ENCODE measurements at regions not wholly inside any gene's neighbourhood (a gene's known extent, or its start where the extent isn't known, plus 50 kb on each side); places are given as distances from the start of the nearest gene placed in this dataset.

GRCh38 chr6:125445054-125445453 is 143.3 kb upstream of the HDDC2 start:
- TF ChIP-seq CTCF (IDR thresholded peaks at IDR 0.05 in 4 of 5, conservative IDR thresholded peaks at IDR 0.05 in 1 of 5) (no peak), POLR2A (IDR thresholded peaks at IDR 0.05) (no peak)
